Stimulated activated naive CD4-positive, alpha-beta T cell (primary cell): ENCODE measurements at regions not wholly inside any gene's neighbourhood (a gene's known extent, or its start where the extent isn't known, plus 50 kb on each side); places are given as distances from the start of the nearest gene placed in this dataset.

Experiments
- DNase-seq, 6 experiments: peaks; one replicate each; lab custom pipeline; 2025; lab: John Stamatoyannopoulos, UW

- DNase-seq: no peak
Measured at GRCh38 chr2:235303499-235304291, 190.1 kb upstream of the AGAP1 start.

- no peak for DNase-seq
Measured at GRCh38 chr2:235305678-235306077, 188.2 kb upstream of the AGAP1 start.

GRCh38 chr2:235311044-235311443, 182.8 kb upstream of the AGAP1 start:
- DNase-seq: no peak

DNA sequence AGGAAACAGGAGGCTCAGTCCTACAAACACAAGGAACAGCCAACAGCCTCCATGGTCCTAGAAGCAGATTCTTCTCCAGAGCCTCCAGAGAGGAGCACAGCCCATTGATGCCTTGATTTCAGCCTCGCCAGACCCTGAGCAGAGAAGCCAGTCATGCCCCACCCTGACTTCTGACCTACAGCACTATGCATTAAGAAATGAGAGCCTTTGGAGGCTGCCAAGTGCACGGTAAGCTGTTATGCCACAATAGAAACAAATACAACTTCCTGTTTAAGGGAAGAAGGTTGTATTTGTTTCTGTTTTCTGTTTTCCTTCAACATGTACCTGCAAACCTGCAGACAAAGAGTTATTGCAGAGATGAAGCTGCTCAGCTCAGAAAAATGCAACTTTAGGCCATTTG, 181.3 kb upstream of the AGAP1 start:
- DNase-seq: no peak

GRCh38 chr2:235314371-235314930, 179.4 kb upstream of the AGAP1 start:
- DNase-seq: no peak

DNA sequence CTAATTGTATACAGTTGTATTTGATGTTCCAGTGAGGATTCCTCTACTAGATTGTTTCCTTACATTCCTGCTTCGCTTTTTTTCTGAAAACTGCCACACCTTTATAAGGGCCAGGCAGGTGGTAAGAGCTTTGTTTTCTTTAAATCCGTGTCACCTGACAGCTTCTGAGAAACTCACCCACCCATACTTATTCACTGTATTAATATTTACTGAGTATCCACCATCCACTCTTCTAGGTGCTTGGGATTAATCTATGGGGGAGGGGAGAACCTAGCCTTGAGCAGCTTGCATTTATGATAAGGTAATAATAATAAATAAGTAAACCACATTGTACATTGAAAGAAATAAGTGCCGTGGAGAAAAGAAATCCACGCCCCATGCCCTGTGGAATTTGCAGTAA, 174.7 kb upstream of the AGAP1 start:
- no peak for DNase-seq

DNA sequence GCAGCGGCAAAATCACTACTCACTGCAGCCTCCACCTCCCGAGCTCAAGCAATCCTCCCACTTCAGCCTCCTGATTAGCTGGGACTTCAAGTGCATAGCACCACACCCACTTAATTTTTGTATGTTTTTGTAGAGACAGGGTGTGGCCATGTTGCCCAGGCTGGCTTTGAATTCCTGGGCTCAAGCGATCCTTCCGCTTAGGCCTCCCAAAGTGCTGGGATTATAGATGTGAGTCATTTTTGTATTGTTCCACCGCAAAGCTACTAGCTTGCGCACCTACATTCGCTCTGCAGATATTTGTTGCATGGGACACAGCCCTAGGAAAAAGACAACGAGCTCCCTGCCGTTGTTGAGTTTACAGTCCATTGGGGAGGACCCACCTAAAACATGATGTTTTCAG, 173.5 kb upstream of the AGAP1 start:
- no peak for DNase-seq

GRCh38 chr2:235324324-235324723, 169.5 kb upstream of the AGAP1 start:
- no peak for DNase-seq

GRCh38 chr2:235325151-235325550, 168.7 kb upstream of the AGAP1 start:
- no peak for DNase-seq

- no peak for DNase-seq
Measured at GRCh38 chr2:235328991-235329390, 164.9 kb upstream of the AGAP1 start.

GRCh38 chr2:235330775-235331451, 162.9 kb upstream of the AGAP1 start:
- DNase-seq: no peak

GRCh38 chr2:235332240-235332890, 161.5 kb upstream of the AGAP1 start:
- no peak for DNase-seq

DNA sequence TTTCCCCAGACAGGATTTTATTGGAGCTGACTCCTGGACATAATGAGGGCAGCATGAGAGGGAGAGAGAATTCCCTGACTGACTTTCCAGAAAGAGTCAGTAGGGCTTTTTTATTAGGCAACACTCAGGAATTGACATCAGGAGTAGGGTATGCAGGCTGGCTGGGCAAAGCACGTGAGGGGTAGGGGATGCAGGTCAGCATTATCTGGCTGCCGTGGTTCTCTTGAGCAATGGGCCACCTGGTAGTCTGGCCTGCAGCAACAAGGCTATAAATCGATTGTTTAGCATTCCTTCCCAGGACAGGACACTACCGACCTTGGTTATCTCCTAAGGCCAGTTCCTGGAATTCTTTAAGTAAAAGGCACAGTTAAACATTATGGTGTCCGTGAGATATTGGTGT, 160.8 kb upstream of the AGAP1 start:
- DNase-seq: no peak

DNA sequence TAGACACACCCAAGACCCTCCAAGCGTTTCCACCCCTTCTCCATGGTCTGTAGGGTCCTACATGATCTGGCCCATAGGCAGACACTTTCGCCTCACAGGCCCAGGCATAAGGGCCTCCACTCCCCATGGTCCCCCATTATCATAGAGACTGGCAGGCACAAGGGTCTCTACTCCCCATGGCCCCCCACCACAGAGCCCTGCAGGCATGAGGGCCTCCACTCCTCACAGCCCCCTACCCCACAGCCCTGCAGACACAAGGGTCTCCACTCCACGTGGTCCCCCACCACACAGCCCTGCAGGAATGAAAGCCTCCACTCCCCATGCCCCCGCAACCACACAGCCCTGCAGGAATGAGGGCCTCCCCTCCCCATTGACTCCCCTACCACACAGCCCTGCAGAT, 159.7 kb upstream of the AGAP1 start:
- DNase-seq: no peak

DNA sequence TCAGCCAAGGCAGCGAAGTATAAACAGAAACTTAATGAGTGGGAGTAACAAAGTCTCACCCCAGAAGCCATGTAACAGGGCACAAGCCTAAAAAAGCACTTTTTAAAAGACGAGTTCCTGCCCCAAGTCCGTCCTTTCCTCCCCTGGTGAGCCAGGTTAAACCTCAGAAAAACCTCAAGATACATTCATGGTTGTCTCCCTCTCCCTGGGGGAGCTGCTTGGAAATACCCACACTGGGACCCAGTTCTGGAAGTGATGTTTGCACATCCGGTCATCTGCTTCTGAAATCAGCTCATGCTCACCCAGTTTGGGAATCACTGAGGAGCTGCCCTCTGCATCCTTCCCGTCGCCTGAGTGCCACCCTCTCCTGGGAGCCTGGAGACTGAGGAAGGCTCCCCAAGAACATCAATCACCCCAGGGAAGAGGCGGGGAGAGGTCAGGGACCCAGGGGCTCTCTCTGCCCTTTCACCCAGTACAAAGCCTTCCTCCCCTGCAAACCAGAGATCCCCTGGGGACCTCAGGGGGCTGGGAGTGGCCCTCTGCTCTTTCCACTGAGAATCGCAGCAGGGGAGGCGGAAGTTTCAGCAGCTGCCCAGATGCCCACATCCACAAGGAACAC, 150.6 kb upstream of the AGAP1 start:
- no peak for DNase-seq

DNA sequence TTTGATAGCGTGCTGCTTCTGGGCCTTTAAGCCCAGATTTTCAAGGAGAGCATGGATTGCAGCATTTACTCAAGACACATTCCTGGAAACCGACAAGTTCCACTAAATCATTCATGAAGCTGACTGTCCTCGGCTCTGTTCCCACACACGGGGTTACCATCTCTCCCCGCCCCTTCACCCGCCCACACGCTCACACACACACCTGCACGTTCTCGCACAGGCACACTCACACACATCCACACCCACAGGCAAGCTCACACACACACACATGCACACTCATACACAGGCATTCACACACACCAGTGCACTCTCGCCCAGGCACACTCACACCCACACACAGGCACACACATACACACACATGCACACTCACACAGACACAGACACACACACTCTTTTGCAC, 150.0 kb upstream of the AGAP1 start:
- no peak for DNase-seq

DNA sequence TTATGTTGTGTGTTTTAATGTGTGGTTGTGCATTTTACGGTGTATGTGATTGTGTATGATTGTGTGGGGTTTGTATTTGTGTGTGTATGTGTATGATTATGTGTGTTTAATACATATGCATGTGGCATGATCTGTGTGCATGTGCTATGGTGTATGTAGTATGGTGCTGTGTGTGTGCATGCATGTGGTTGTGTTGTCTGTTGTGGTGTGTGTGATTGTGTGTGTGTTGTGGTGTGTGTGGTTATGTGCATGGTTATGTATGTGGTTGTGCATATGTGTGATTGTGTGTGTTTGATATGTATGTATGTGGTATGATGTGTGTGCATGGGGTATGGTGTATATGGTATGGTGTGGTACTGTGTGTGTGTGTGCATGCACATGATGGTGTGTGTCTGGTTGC, 148.1 kb upstream of the AGAP1 start:
- no peak for DNase-seq

DNA sequence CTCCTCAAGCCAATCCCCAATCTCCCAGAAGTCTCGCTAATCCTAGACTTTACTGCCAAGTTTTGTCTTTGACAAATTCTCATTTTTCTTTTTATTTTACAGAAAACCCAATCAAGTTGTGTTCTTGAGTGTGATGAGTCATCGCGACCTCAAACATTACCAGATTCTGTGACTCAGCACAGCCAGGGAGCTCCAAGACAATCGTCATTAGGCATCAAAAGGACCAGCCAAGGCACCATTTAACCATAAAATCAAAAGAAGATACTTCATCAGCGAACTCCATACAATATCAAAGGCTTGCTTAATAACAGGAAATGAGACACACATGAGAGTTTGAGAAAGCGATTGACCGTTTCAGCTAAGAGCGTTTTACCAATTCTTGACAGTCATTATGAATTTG, 146.2 kb upstream of the AGAP1 start:
- no peak for DNase-seq

- DNase-seq: no peak
Measured at GRCh38 chr2:235348329-235348728, 145.5 kb upstream of the AGAP1 start.

- DNase-seq: no peak
Measured at GRCh38 chr2:235350234-235350633, 143.6 kb upstream of the AGAP1 start.

DNA sequence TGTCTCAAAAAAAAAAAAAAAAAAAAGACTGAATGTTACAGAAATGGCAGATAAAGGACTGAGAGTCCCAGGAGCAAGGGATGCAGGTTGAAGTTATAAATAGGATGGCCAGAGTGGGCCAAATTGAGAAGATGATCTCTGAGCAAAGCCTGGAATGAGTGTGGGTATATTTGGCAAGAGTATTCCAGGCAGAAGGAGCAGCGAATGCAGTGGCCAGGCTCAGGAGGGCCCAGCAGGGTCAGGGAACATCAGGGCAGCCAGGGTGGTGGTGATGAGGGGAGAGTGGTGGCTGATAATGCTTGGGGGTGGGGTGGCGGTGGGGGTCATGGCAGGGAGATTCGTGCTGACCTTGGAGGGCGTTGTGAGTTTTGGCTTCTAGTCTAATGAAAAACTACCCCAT, 141.3 kb upstream of the AGAP1 start:
- no peak for DNase-seq

GRCh38 chr2:235357881-235358280, 136.0 kb upstream of the AGAP1 start:
- no peak for DNase-seq
